ENCODE measurements at regions not wholly inside any gene's neighbourhood (a gene's known extent, or its start where the extent isn't known, plus 50 kb on each side); places are given as distances from the start of the nearest gene placed in this dataset.
"Not testable (repeated sequence)": the region's sequence is repeated elsewhere in the genome, so short reads cannot be mapped to it uniquely, and the experiment has no call there.

DNA sequence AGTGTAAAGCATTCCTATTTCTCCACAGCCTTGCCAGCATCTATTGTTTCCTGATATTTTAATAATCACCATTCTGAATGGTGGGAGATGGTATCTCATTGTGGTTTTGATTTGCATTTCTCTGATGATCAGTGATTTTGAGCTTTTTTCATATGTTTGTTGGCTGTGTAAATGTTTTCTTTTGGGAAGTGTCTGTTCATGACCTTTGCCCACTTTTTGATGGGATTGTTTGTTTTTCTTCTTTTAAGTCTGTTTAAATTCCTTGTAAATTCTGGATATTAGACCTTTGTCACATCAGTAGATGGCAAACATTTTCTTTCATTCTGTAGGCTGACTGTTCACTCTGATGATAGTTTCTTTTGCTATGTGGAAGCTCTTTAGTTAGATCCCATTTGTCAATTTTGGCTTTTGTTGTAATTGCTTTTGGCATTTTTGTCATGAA is 461.5 kb upstream of the GCFC2 start:
- TF ChIP-seq, protein P1, sequence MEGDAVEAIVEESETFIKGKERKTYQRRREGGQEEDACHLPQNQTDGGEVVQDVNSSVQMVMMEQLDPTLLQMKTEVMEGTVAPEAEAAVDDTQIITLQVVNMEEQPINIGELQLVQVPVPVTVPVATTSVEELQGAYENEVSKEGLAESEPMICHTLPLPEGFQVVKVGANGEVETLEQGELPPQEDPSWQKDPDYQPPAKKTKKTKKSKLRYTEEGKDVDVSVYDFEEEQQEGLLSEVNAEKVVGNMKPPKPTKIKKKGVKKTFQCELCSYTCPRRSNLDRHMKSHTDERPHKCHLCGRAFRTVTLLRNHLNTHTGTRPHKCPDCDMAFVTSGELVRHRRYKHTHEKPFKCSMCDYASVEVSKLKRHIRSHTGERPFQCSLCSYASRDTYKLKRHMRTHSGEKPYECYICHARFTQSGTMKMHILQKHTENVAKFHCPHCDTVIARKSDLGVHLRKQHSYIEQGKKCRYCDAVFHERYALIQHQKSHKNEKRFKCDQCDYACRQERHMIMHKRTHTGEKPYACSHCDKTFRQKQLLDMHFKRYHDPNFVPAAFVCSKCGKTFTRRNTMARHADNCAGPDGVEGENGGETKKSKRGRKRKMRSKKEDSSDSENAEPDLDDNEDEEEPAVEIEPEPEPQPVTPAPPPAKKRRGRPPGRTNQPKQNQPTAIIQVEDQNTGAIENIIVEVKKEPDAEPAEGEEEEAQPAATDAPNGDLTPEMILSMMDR (IDR thresholded peaks at IDR 0.05; ENCODE audit: poor library complexity), result not testable (repeated sequence)
- not testable (repeated sequence) for TF ChIP-seq EZH2phosphoT487 (IDR thresholded peaks at IDR 0.05; ENCODE audit: low read depth, severe bottlenecking, unreplicated experiment); EZH2 (IDR thresholded peaks at IDR 0.05; ENCODE audit: borderline replicate concordance)

Measured in hepatocyte (in vitro differentiated cells).